H9 (cell line): ENCODE measurements at regions not wholly inside any gene's neighbourhood (a gene's known extent, or its start where the extent isn't known, plus 50 kb on each side); places are given as distances from the start of the nearest gene placed in this dataset.

ENCODE experiments used
- DNase-seq: peaks from one replicate; pipeline ENCODE4 v3.0.0-alpha.2; 2017
- H2AFZ ChIP-seq: one replicate; pipeline ENCODE4 v1.6.1; 2013; ENCODE audit warnings: mild to moderate bottlenecking, low read length, control low read depth, moderate library complexity
- H2AK5ac ChIP-seq: 2 replicates; pipeline ENCODE4 v1.6.1; 2013; ENCODE audit warnings: low read length, control low read depth, mixed read lengths; ENCODE audit not compliant: insufficient read length
- H2BK120ac ChIP-seq: one replicate; pipeline ENCODE4 v1.6.1; 2013; ENCODE audit warnings: low read depth, mild to moderate bottlenecking, low read length, control low read depth, inconsistent platforms; ENCODE audit not compliant: poor library complexity, severe bottlenecking
- H2BK12ac ChIP-seq: 2 replicates; pipeline ENCODE4 v1.6.1; 2013; ENCODE audit warnings: low read length, control low read depth, mixed read lengths, low read depth; ENCODE audit not compliant: insufficient read length
- H2BK15ac ChIP-seq: 2 replicates; pipeline ENCODE4 v1.6.1; 2013; ENCODE audit warnings: low read depth, low read length, control low read depth
- H2BK20ac ChIP-seq: one replicate; pipeline ENCODE4 v1.6.1; 2013; ENCODE audit warnings: low read depth, mild to moderate bottlenecking, low read length, control low read depth, inconsistent platforms; ENCODE audit not compliant: poor library complexity, severe bottlenecking
- H2BK5ac ChIP-seq: 2 replicates; pipeline ENCODE4 v1.6.1; 2013; ENCODE audit warnings: low read length, control low read depth, mixed read lengths; ENCODE audit not compliant: insufficient read length
- H3K14ac ChIP-seq: 2 replicates; pipeline ENCODE4 v1.6.1; 2013; ENCODE audit warnings: low read length, control low read depth; ENCODE audit not compliant: insufficient read depth
- H3K18ac ChIP-seq: 2 replicates; pipeline ENCODE4 v1.6.1; 2013; ENCODE audit warnings: low read depth, mild to moderate bottlenecking, mixed read lengths, low read length, control low read depth; ENCODE audit not compliant: insufficient read length
- H3K23ac ChIP-seq: 2 replicates; pipeline ENCODE4 v1.6.1; 2013; ENCODE audit warnings: low read length, control low read depth, mixed read lengths, low read depth; ENCODE audit not compliant: insufficient read length
- H3K23me2 ChIP-seq: 2 replicates; pipeline ENCODE4 v1.6.1; 2013; ENCODE audit warnings: low read depth, mild to moderate bottlenecking, mixed read lengths, low read length, control low read depth; ENCODE audit not compliant: insufficient read length, poor library complexity, severe bottlenecking
- H3K27ac ChIP-seq: 2 replicates; pipeline ENCODE4 v1.5.1; 2013; ENCODE audit warnings: low read length, control low read depth, mixed read lengths, low read depth; ENCODE audit not compliant: insufficient read length
- H3K27me3 ChIP-seq: 2 replicates; pipeline ENCODE4 v1.6.1; 2013; ENCODE audit warnings: low read length, control low read depth, inconsistent platforms; ENCODE audit not compliant: insufficient read depth
- H3K4ac ChIP-seq: 2 replicates; pipeline ENCODE4 v1.6.1; 2013; ENCODE audit warnings: low read depth, mild to moderate bottlenecking, control low read depth, inconsistent platforms, low read length, moderate library complexity
- H3K4me1 ChIP-seq: 2 replicates; pipeline ENCODE4 v1.6.1; 2013; ENCODE audit warnings: low read length, control low read depth, inconsistent platforms; ENCODE audit not compliant: insufficient read depth
- H3K4me2 ChIP-seq: 2 replicates; pipeline ENCODE4 v1.6.1; 2013; ENCODE audit warnings: low read length, control low read depth, mixed read lengths; ENCODE audit not compliant: insufficient read length, insufficient read depth
- H3K56ac ChIP-seq: 2 replicates; pipeline ENCODE4 v1.6.1; 2013; ENCODE audit warnings: low read depth, mild to moderate bottlenecking, mixed read lengths, low read length, control low read depth; ENCODE audit not compliant: insufficient read length
- H3K79me1 ChIP-seq: 2 replicates; pipeline ENCODE4 v1.6.1; 2013; ENCODE audit warnings: low read depth, mild to moderate bottlenecking, moderate library complexity, low read length, control low read depth, inconsistent platforms; ENCODE audit not compliant: insufficient read depth, poor library complexity, severe bottlenecking
- H3K79me2 ChIP-seq: 2 replicates; pipeline ENCODE4 v1.6.1; 2013; ENCODE audit warnings: low read length, control low read depth, inconsistent platforms; ENCODE audit not compliant: insufficient read depth
- H3K9ac ChIP-seq: 2 replicates; pipeline ENCODE4 v1.6.1; 2013; ENCODE audit warnings: low read length, control low read depth, mixed read lengths; ENCODE audit not compliant: insufficient read length; ENCODE audit errors: extremely low read depth
- H3K9me3 ChIP-seq: one replicate; pipeline ENCODE4 v1.6.1; 2013; ENCODE audit warnings: low read depth, low read length, inconsistent platforms; ENCODE audit not compliant: control insufficient read depth
- H3T11ph ChIP-seq: one replicate; pipeline ENCODE4 v1.6.1; 2013; ENCODE audit warnings: mild to moderate bottlenecking, low read length, control low read depth, inconsistent platforms
- H4K20me1 ChIP-seq: one replicate; pipeline ENCODE4 v1.6.1; 2013; ENCODE audit not compliant: control insufficient read depth, insufficient read length, insufficient read depth
- H4K5ac ChIP-seq: 2 replicates; pipeline ENCODE4 v1.6.1; 2013; ENCODE audit warnings: low read depth, mild to moderate bottlenecking, mixed read lengths, low read length, control low read depth; ENCODE audit not compliant: insufficient read length
- H4K8ac ChIP-seq: replicated peaks from 2 replicates; pipeline ENCODE4 v1.6.1; 2013; ENCODE audit warnings: low read length, control low read depth, mixed read lengths, low read depth; ENCODE audit not compliant: insufficient read length
- H4K91ac ChIP-seq: 2 replicates; pipeline ENCODE4 v1.6.1; 2013; ENCODE audit warnings: low read depth, mild to moderate bottlenecking, moderate library complexity, mixed read lengths, low read length, control low read depth; ENCODE audit not compliant: insufficient read length
- H3K27ac Mint-ChIP-seq, 3 experiments: 2 replicates in 2 of 3; 3 replicates in 1 of 3; pipeline ENCODE4 v1.8.0; 2020 to 2021; ENCODE audit warnings: mixed read lengths in 3 of 3, mild to moderate bottlenecking in 1 of 3, moderate library complexity in 1 of 3
- H3K27me3 Mint-ChIP-seq: 2 replicates; pipeline ENCODE4 v1.8.0; 2021; ENCODE audit warnings: low read depth, mild to moderate bottlenecking, moderate library complexity, mixed read lengths
- H3K36me3 Mint-ChIP-seq, 3 experiments: 2 replicates in 2 of 3; 3 replicates in 1 of 3; pipeline ENCODE4 v1.8.0; 2020 to 2021; ENCODE audit warnings: low read depth in 3 of 3, mixed read lengths in 3 of 3; ENCODE audit not compliant: insufficient read depth in 1 of 3
- H3K4me1 Mint-ChIP-seq, 2 experiments: 2 replicates each; pipeline ENCODE4 v1.8.0; 2020; ENCODE audit warnings: mixed read lengths in 2 of 2
- H3K4me3 Mint-ChIP-seq, 2 experiments: 2 replicates in 1 of 2; 3 replicates in 1 of 2; pipeline ENCODE4 v1.8.0; 2020 to 2021; ENCODE audit warnings: mild to moderate bottlenecking in 2 of 2, mixed read lengths in 2 of 2, moderate library complexity in 1 of 2
- H3K9me3 Mint-ChIP-seq, 2 experiments: 2 replicates in 1 of 2; 3 replicates in 1 of 2; pipeline ENCODE4 v1.8.0; 2020; ENCODE audit warnings: mild to moderate bottlenecking in 2 of 2, mixed read lengths in 2 of 2, moderate library complexity in 1 of 2
- WGBS: extraction: QIAGEN DNeasy Blood & Tissue Kit; methylation state at CpG from one replicate; pipeline ENCODE4 v1.1.7; 2013; ENCODE audit warnings: missing lambda C conversion rate, low lambda C conversion rate, mixed read lengths; ENCODE audit not compliant: insufficient read length; ENCODE audit errors: extremely low coverage; 5-methylcytosine and 5-hydroxymethylcytosine counted together
- TF ChIP-seq, protein P1 (sequence below): fragments of 200-600 bp; sonication (generic); conservative IDR thresholded peaks from 3 replicates; pipeline ENCODE4 v1.8.0; 2021; ENCODE audit warnings: antibody characterized with exemption, mild to moderate bottlenecking

DNA sequence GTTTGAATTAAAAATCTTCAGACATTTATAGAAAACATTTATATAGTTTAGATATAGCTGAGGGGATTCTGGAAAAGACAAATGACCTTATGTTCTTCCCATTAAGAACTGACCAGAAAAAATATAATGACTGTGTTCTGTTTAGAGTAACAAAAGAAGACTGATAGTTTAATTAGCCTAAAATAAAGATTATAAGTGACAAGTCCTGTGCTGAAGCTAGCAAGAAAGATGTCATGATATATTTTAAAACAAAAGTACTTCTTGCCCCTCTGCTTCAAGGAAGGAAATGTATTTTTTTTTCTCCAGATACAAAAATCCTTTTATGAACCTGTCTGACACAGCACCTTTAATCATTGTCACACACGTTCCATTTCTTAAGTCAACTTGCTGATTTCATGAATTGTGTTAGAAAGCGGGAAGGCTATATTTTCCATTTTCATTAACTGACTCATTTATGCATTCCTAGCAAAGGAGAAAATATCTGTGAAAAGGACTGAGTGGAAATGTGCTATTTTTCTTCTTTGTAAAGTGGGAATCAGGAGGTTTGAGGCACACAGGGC, 690.7 kb upstream of the GOT2 start:
- Histone ChIP-seq H3T11ph (no peak overlapping the region), H3K23me2 (no peaks in the 10 kb centered on the region), H3K79me1 (no peaks in the 10 kb centered on the region), H3K14ac (no peak overlapping the region), H2BK5ac (no peak overlapping the region), H2BK12ac (no peak overlapping the region), H3K4ac (no peak overlapping the region), H4K20me1 (no peaks in the 10 kb centered on the region), H3K27ac (no peak overlapping the region), H3K18ac (no peak overlapping the region), H2AFZ (no peak overlapping the region), H3K23ac (no peak overlapping the region), H3K9me3 (no peaks in the 10 kb centered on the region), H3K56ac (no peak overlapping the region), H3K4me2 (no peak overlapping the region), H3K4me1 (no peaks in the 10 kb centered on the region), H3K9ac (no peak overlapping the region), H4K8ac (no peak overlapping the region), H2BK15ac (no peak overlapping the region), H4K5ac (no peak overlapping the region), H2BK20ac (no peak overlapping the region), H4K91ac (no peak overlapping the region), H2AK5ac (no peak overlapping the region), H3K79me2 (no peaks in the 10 kb centered on the region), H2BK120ac (no peak overlapping the region), H3K27me3 (no peaks in the 10 kb centered on the region)
- Mint-ChIP-seq H3K9me3 (peaks cover 0 to 2% of the 10 kb centered on the region in 2 experiments; a peak in 2 of 5 replicates), H3K27ac (no peak overlapping the region), H3K4me3 (no peak overlapping the region), H3K27me3 (no peaks in the 10 kb centered on the region), H3K36me3 (no peaks in the 10 kb centered on the region), H3K4me1 (no peaks in the 10 kb centered on the region)
- TF ChIP-seq, protein P1, sequence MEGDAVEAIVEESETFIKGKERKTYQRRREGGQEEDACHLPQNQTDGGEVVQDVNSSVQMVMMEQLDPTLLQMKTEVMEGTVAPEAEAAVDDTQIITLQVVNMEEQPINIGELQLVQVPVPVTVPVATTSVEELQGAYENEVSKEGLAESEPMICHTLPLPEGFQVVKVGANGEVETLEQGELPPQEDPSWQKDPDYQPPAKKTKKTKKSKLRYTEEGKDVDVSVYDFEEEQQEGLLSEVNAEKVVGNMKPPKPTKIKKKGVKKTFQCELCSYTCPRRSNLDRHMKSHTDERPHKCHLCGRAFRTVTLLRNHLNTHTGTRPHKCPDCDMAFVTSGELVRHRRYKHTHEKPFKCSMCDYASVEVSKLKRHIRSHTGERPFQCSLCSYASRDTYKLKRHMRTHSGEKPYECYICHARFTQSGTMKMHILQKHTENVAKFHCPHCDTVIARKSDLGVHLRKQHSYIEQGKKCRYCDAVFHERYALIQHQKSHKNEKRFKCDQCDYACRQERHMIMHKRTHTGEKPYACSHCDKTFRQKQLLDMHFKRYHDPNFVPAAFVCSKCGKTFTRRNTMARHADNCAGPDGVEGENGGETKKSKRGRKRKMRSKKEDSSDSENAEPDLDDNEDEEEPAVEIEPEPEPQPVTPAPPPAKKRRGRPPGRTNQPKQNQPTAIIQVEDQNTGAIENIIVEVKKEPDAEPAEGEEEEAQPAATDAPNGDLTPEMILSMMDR: no peak
- no peak for DNase-seq
- WGBS: no CpG with 5 or more reads among the region's 2 CpGs
